Esophagus squamous epithelium (tissue), 4 donors: ENCODE measurements at regions not wholly inside any gene's neighbourhood (a gene's known extent, or its start where the extent isn't known, plus 50 kb on each side); places are given as distances from the start of the nearest gene placed in this dataset.

Source experiments
- CTCF ChIP-seq, 6 experiments: fragments of 450-650 bp in 4 of 6; fragments of 200-600 bp in 2 of 6; sonication (generic) in 2 of 6; IDR thresholded peaks; one replicate each; pipeline ENCODE4 v1.5.1; 2016 to 2019; ENCODE audit warnings: antibody characterized with exemption in 6 of 6, mild to moderate bottlenecking in 4 of 6, moderate library complexity in 4 of 6
- POLR2A ChIP-seq, 4 donors: fragments of 450-650 bp; IDR thresholded peaks; one replicate each; pipeline ENCODE4 v1.6.1; 2017; ENCODE audit warnings: antibody characterized with exemption in 4 of 4, mild to moderate bottlenecking in 4 of 4, moderate library complexity in 3 of 4

- TF ChIP-seq POLR2A (IDR thresholded peaks at IDR 0.05) (no peak), CTCF (IDR thresholded peaks at IDR 0.05) (no peak)
These were observed 370.9 kb downstream of the KLF5 start for GRCh38 chr13:73429701-73430100.
